ENCODE measurements at regions not wholly inside any gene's neighbourhood (a gene's known extent, or its start where the extent isn't known, plus 50 kb on each side); places are given as distances from the start of the nearest gene placed in this dataset.
"Not testable (repeated sequence)": the region's sequence is repeated elsewhere in the genome, so short reads cannot be mapped to it uniquely, and the experiment has no call there.

DNA sequence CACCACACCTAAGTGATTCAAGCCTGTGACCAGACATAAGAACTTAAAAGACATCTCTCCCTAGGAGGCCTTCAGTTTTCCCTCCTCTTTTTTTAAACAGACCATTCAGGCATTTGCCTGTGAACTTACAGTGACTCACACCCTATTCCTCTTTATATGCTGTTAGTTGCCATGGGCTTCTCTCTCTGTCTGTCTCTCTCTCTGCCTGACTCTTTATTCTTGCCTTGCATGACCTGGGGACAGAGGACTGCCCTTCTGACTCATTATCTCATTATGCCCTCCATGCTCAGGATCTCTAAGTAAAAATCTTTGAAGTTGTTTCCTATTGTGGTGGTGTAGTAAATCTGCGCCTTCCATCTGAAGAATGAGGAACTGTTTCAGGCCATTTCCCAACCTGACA is 442.2 kb upstream of the MAN1A1 start:
- no peak for FAIRE-seq

GRCh38 chr6:119781365-119781764 is 431.8 kb upstream of the MAN1A1 start:
- FAIRE-seq, result no peak

- FAIRE-seq, result no peak
Observed at GRCh38 chr6:119768201-119768600, 418.6 kb upstream of the MAN1A1 start.

DNA sequence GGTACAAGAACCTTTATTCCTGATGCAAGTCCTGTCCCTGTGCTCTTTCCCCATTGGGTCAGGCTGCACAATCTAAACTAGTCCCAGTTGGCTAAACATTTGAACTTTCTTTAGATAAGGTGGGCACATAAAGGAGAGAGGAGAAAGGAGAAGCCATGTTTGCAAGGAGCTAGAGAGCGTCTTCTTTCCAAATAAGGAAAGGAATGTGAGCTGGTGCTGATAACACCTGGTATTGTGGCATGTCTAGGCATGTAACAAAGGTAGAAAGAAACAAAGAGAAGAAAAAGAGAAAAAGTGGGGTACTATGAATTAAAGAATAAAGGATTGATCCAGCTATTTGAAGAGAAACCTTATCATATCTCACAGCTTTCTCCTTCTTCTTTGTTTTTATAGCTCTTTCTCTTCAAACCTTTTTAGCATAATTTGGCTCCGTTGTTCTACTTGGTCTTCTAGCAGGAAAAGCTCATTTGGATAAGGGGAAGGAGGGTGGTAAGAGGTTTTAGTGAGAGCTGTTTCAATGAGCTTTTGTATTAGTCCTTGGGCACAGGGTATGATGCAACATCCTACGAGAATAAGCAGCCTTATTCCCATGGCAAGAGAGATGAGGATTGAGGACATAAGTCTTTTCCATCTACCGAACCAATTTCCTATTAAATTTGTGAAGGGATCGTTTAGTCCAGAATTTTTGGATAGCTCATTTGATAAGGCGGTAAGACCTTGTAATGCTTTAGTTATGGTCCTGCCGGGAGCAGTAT is 415.5 kb upstream of the MAN1A1 start:
- FAIRE-seq, result no peak

GRCh38 chr6:119760046-119760445 is 410.5 kb upstream of the MAN1A1 start:
- no peak for FAIRE-seq

GRCh38 chr6:119758385-119758784 is 408.8 kb upstream of the MAN1A1 start:
- FAIRE-seq, result no peak

DNA sequence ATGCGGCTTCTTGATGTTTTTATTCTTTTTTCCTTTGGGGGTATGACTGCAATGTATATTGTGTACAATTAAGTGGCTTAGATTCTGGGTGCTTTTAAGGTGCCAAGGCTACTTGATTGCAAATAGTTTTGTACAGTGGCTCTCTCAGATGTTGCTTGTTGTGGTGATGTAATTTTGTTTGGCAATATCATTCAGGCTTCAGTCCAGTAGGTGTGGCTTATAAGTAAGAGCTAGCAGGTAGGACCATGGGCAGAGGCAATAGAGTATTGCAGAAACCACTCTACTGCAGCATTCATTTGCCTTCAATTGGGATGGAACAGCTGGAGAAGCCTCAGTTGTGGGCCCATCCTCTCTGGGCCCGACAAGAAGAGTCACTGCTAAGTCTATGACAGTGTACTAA is 407.9 kb upstream of the MAN1A1 start:
- FAIRE-seq, result no peak

GRCh38 chr6:119749335-119749734 is 399.8 kb upstream of the MAN1A1 start:
- no peak for FAIRE-seq

GRCh38 chr6:119748535-119748934 is 399.0 kb upstream of the MAN1A1 start:
- not testable (repeated sequence) for FAIRE-seq

GRCh38 chr6:119742188-119742803 is 392.7 kb upstream of the MAN1A1 start:
- FAIRE-seq, result peak; percentile 17

DNA sequence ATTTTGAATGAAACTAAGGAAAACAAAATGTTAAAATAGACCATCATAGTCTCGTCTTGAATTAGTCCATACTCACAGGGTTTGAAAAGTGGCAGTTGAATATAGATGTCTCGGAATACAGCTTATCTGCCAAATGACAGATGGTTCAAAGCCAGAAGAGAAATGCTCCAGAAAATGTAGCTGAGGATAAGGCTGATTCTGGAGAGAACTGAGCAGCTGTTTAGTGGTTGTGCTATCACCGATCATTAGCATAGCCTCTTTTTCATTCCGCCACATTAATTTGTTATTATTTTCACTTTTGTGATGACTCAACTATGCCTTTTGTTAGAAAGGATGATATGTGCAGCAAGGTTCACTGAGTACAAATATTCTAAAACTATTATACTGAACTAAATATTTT is 390.2 kb upstream of the MAN1A1 start:
- no peak for FAIRE-seq

DNA sequence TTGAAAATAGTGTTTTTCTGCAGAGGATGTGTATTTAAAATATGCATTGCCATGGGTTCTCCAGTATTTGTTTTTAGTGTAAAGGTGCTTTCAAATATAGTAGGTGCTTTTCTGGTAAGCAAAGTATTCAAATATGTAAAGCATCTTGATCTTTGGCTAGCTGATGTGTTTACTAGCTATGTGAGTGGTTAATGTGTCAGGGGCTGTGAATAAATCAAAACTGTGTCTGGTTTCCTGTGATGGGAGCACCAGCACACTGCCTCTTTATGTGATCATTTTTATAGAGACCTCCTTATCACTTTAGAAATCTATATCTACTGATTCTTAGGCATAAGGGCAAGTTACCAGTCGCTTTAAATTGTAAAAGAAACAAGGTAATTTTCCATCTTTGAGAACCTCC is 388.9 kb upstream of the MAN1A1 start:
- FAIRE-seq, result no peak

- no peak for FAIRE-seq
Observed at GRCh38 chr6:119736296-119737021, 386.9 kb upstream of the MAN1A1 start.

DNA sequence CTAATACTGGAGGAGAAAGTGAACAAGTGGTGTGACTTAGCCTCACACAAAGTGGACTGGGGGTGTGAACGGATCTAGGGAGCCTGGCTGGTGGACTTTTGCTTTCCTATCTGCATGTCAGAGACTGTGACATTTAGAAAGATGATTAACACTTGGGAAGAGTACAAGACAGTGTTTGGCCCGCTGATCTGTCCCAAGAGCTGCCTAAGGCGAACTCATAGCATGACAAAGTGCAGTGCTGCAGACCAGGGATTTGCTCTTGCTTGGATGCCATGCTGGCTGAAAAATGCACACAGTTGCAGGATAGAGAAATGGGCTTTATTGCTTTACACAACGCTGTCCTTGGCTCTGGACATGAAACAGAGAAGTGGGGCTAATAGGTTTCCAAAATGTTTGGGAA is 386.0 kb upstream of the MAN1A1 start:
- no peak for FAIRE-seq

GRCh38 chr6:119734227-119734626 is 384.7 kb upstream of the MAN1A1 start:
- no peak for FAIRE-seq

DNA sequence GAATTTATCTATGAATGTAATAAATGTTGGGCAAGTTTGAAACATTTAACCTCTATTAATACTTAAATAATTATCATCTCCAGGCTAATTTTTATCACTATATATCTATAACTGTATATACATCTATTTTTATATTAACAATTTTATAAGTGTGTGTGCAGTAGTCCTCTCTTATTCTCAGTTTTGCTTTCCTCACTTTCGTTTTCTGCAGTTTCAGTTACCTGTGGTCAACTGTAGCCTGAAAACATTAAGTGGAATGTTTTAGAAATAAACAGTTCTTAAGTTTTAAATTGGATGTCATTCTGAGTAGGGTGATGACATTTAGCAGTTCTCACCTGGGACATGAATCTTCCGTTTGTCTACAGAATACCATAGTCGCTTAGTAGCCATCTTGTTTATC is 379.4 kb upstream of the MAN1A1 start:
- FAIRE-seq, result no peak

DNA sequence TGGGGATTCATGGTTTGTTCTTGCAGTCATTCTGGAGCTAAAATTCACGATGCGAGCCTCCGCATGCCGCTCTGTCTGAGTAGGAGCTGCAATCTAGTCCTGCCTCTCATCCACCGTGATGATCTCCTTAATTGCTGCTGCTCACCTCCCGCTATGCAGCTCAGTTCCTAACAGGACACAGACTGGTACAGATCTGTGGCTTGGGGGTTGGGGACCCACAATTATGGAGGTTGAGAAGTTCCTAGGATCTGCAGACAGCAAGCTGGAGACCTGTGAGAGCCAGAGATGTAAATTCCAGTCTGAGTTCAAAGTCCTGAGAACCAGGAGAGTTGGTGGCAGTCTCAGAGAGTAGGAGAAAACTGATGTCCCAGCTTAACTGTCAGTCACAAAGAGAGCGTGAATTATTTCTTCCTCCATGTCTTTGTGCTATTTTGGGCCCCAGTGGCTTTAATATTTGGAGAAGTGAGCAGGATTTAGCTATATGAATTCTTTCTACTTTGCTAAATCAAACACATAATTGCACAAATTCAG is 378.7 kb upstream of the MAN1A1 start:
- no peak for FAIRE-seq

- FAIRE-seq, result no peak
Observed at GRCh38 chr6:119727504-119728219, 378.1 kb upstream of the MAN1A1 start.

- not testable (repeated sequence) for FAIRE-seq
Observed at GRCh38 chr6:119726912-119727311, 377.4 kb upstream of the MAN1A1 start.

GRCh38 chr6:119726086-119726485 is 376.5 kb upstream of the MAN1A1 start:
- no peak for FAIRE-seq

- no peak for FAIRE-seq
Observed at GRCh38 chr6:119720160-119720559, 370.6 kb upstream of the MAN1A1 start.

GRCh38 chr6:119717942-119718341 is 368.4 kb upstream of the MAN1A1 start:
- FAIRE-seq, result no peak

GRCh38 chr6:119716668-119717270 is 367.2 kb upstream of the MAN1A1 start:
- no peak for FAIRE-seq
